SK-N-MC (cell line): ENCODE measurements at regions not wholly inside any gene's neighbourhood (a gene's known extent, or its start where the extent isn't known, plus 50 kb on each side); places are given as distances from the start of the nearest gene placed in this dataset.

Experiments used
- DNase-seq: peaks from one replicate; pipeline ENCODE4 v3.0.0-alpha.2; 2011; ENCODE audit warnings: low read depth, low spot score
- H3K27ac ChIP-seq: fragments of 200-600 bp; sonication (generic); 2 replicates; pipeline ENCODE4 v1.5.1; 2016; ENCODE audit warnings: mixed run types
- H3K36me3 ChIP-seq: fragments of 200-600 bp; sonication (generic); 2 replicates; pipeline ENCODE4 v1.6.1; 2017; ENCODE audit warnings: antibody characterized with exemption, low read length, mixed read lengths; ENCODE audit not compliant: insufficient read depth
- H3K4me3 ChIP-seq: fragments of 200-600 bp; sonication (generic); 2 replicates; pipeline ENCODE4 v1.5.1; 2016
- H3K9ac ChIP-seq: fragments of 200-600 bp; sonication (generic); 2 replicates; pipeline ENCODE4 v1.8.0; 2017; ENCODE audit warnings: mixed run types, mixed read lengths; ENCODE audit not compliant: insufficient read length
- H3K9me3 ChIP-seq: fragments of 200-600 bp; sonication (generic); 2 replicates; pipeline ENCODE4 v1.6.1; 2017; ENCODE audit warnings: low read depth, mild to moderate bottlenecking, antibody characterized with exemption, low read length, moderate library complexity, mixed read lengths
- EZH2 ChIP-seq: fragments of 200-600 bp; sonication (generic); IDR thresholded peaks from one replicate; pipeline ENCODE4 v1.6.1; 2017; ENCODE audit warnings: antibody characterized with exemption
- FOXP2 ChIP-seq: optimal IDR thresholded peaks from 2 replicates; pipeline ENCODE3; 2011; ENCODE audit warnings: mild to moderate bottlenecking, moderate library complexity; ENCODE audit not compliant: insufficient read depth; ENCODE audit errors: extremely low read length, control extremely low read depth
- POLR2AphosphoS5 ChIP-seq: IDR thresholded peaks from 2 replicates; pipeline ENCODE4 v1.6.1; 2012; ENCODE audit warnings: mild to moderate bottlenecking, low read depth, low read length, borderline replicate concordance

- H3K27ac ChIP-seq: no peak overlapping the region
- no peak overlapping the region for H3K9ac ChIP-seq
Observed at GRCh38 chr18:11512096-11513025, 97.0 kb upstream of the SLC35G4 start.

DNA sequence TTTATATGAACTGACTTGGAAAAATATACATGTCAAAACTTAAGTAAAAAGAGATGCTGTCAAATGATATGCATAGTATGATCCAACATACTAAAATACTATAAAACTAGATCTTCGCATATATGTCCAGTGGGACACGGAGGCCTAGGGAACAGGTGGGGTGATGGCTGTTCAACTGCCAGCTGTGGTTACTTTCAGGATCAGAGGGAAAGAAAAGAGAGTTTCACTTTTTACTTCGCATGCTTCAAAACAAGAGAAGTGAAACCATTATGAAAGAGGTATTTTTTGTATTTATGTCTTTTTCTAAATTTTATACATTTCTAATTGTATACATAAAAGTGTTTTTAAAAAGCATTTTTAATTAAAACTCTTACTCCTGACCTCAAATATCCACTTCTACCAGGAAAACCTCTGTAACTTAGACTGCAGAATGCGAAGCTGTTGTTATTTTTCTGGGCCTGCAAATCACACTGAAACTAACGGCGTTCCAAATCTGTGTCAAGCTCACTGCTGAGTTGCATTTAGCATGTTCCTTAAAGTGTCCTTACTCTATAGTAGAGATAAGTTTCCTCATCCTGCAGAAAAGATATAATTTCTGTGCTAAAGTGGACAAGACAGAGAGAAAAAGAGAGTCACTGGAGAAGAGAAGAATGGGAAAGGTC lies 97.8 kb upstream of the SLC35G4 start:
- H3K9ac ChIP-seq: no peak overlapping the region
- no peaks in the 10 kb centered on the region for H3K9me3 ChIP-seq
- H3K27ac ChIP-seq: no peak overlapping the region
- TF ChIP-seq EZH2 (no peak), FOXP2 (no peak), POLR2AphosphoS5 (no peak)
- no peak overlapping the region for H3K4me3 ChIP-seq
- DNase-seq: no peak
- H3K36me3 ChIP-seq: no peaks in the 10 kb centered on the region

More at GRCh38 chr18:11512096-11513025, 97.0 kb upstream of the SLC35G4 start:
- no peaks in the 10 kb centered on the region for H3K36me3 ChIP-seq
- DNase-seq: no peak
- TF ChIP-seq FOXP2 (no peak), POLR2AphosphoS5 (no peak), EZH2 (no peak)
- H3K4me3 ChIP-seq: no peak overlapping the region
- no peaks in the 10 kb centered on the region for H3K9me3 ChIP-seq

DNA sequence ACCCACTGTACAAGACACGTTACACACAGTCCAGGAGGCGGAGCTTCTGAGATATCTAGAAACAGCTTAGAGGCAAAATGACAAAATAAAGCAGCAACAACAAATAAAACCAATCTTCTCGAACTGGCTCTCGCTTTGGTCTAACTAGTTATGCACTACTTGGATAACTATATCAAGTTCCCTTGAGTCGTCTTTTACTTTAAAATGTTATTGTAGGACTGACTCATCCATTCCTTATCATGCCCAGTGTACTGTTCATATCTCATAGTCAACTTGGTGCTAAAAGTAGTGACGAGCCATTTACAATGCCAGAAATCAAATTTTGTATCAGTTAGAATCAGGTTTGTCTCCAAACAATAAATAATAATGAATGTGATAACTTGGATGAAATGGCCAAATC lies 102.5 kb upstream of the SLC35G4 start:
- no peak overlapping the region for H3K9ac ChIP-seq
- no peak overlapping the region for H3K27ac ChIP-seq
- H3K36me3 ChIP-seq: no peaks in the 10 kb centered on the region
- H3K4me3 ChIP-seq: no peak overlapping the region
- DNase-seq: no peak
- no peaks in the 10 kb centered on the region for H3K9me3 ChIP-seq
- no peak for TF ChIP-seq EZH2
- no peak for TF ChIP-seq FOXP2

GRCh38 chr18:11505993-11506392 lies 103.4 kb upstream of the SLC35G4 start:
- Histone ChIP-seq H3K9me3 (no peaks in the 10 kb centered on the region), H3K27ac (no peak overlapping the region), H3K36me3 (no peaks in the 10 kb centered on the region), H3K4me3 (no peak overlapping the region), H3K9ac (no peak overlapping the region)
- no peak for DNase-seq
- TF ChIP-seq POLR2AphosphoS5: no peak
- no peak for TF ChIP-seq FOXP2
- no peak for TF ChIP-seq EZH2

DNA sequence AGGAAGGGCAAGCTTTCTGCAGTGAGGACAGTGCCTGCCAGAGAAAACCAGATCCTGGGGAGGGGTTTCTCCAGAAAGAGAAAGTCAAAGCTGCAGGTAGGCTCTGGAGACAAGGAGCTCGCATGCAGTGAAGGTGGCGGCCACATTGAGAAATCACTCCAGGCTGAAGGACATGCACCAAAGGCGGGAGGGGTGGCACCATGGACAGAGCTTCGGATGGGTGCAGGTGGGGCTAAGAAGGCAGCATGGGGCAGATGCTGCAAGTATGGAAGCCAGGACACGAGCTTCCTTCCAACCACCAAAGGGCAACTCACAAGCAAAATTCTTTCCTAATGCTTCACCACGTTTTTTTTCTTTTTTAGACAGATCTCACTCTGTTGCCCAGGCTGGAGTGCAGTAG lies 104.4 kb upstream of the SLC35G4 start:
- no peak for DNase-seq
- TF ChIP-seq POLR2AphosphoS5: no peak
- no peak for TF ChIP-seq FOXP2
- TF ChIP-seq EZH2: no peak
- Histone ChIP-seq H3K9me3 (no peaks in the 10 kb centered on the region), H3K27ac (no peak overlapping the region), H3K36me3 (no peaks in the 10 kb centered on the region), H3K9ac (no peak overlapping the region), H3K4me3 (no peak overlapping the region)

DNA sequence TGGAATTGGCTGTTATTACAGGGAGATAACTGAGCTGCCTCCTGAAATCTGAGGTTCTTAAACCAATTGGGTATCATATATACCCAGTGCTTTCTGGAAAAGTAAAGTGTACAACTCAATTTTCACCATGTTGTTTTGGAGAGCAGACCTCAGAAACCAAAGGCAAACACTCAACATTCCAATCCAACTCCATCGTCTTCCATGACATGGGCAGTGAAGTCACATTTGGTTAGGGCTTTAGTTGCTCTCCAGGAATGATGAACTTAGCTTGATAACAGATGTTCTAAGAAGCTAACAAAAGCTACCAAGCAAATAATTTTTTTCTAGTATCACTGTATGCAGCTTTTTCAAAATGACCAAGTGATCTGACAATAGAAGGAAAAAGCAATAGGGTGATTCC lies 107.0 kb upstream of the SLC35G4 start:
- Histone ChIP-seq H3K36me3 (no peaks in the 10 kb centered on the region), H3K9me3 (no peaks in the 10 kb centered on the region), H3K4me3 (no peak overlapping the region), H3K9ac (no peak overlapping the region), H3K27ac (no peak overlapping the region)
- no peak for TF ChIP-seq POLR2AphosphoS5
- TF ChIP-seq FOXP2: no peak
- no peak for TF ChIP-seq EZH2
- DNase-seq: no peak

DNA sequence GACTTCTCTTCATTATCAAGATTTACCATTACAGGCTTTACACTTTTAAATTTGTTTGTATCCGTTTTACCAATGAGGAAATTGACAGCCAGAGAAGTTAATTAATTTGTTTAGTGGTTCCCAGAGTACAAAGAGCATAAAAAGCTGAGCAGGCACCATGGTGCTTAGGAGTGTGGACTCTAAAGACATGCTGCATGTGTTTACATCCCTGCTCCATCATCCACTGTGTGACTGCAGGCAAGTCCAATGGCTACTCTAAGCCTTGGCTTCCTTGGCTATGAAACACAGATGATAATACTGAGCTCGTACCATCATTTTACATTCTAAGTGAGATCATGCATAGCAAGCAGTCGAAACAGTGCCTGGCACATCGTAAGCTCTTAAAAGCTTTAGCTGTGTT lies 108.0 kb upstream of the SLC35G4 start:
- no peaks in the 10 kb centered on the region for H3K36me3 ChIP-seq
- no peak for DNase-seq
- TF ChIP-seq POLR2AphosphoS5: no peak
- no peak for TF ChIP-seq FOXP2
- no peak for TF ChIP-seq EZH2
- no peak overlapping the region for H3K9ac ChIP-seq
- no peak overlapping the region for H3K27ac ChIP-seq
- no peaks in the 10 kb centered on the region for H3K9me3 ChIP-seq
- H3K4me3 ChIP-seq: no peak overlapping the region
